IMR-90 (cell line): ENCODE measurements at regions not wholly inside any gene's neighbourhood (a gene's known extent, or its start where the extent isn't known, plus 50 kb on each side); places are given as distances from the start of the nearest gene placed in this dataset.

Experiments used
- POLR2A ChIP-seq: IDR thresholded peaks from 2 replicates; pipeline ENCODE4 v1.6.1; 2012; ENCODE audit warnings: mild to moderate bottlenecking, low read depth, low read length
- RAD21 ChIP-seq: IDR thresholded peaks from 2 replicates; pipeline ENCODE4 v1.6.1; 2012; ENCODE audit warnings: low read length, improper control_type of control experiment
- RCOR1 ChIP-seq: IDR thresholded peaks from 2 replicates; pipeline ENCODE4 v1.6.1; 2012; ENCODE audit warnings: mild to moderate bottlenecking, low read length, improper control_type of control experiment; ENCODE audit not compliant: insufficient replicate concordance
- SMC3 ChIP-seq: fragments of 150-350 bp; IDR thresholded peaks from 2 replicates; pipeline ENCODE4 v1.6.1; 2016; ENCODE audit warnings: low read depth, mild to moderate bottlenecking, antibody characterized with exemption, low read length, moderate library complexity
- TF ChIP-seq, protein P1 (sequence below): conservative IDR thresholded peaks from 2 replicates; pipeline ENCODE4 v1.5.1; 2012; ENCODE audit warnings: mild to moderate bottlenecking, low read depth, low read length, improper control_type of control experiment

- TF ChIP-seq POLR2A (no peak), RAD21 (no peak), SMC3 (no peak), RCOR1 (no peak)
- TF ChIP-seq, protein P1, sequence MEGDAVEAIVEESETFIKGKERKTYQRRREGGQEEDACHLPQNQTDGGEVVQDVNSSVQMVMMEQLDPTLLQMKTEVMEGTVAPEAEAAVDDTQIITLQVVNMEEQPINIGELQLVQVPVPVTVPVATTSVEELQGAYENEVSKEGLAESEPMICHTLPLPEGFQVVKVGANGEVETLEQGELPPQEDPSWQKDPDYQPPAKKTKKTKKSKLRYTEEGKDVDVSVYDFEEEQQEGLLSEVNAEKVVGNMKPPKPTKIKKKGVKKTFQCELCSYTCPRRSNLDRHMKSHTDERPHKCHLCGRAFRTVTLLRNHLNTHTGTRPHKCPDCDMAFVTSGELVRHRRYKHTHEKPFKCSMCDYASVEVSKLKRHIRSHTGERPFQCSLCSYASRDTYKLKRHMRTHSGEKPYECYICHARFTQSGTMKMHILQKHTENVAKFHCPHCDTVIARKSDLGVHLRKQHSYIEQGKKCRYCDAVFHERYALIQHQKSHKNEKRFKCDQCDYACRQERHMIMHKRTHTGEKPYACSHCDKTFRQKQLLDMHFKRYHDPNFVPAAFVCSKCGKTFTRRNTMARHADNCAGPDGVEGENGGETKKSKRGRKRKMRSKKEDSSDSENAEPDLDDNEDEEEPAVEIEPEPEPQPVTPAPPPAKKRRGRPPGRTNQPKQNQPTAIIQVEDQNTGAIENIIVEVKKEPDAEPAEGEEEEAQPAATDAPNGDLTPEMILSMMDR = no peak
These were observed 105.1 kb downstream of the NDUFA12 start for GRCh38 chr12:94898388-94898787.
